GM12874 (cell line): ENCODE measurements at regions not wholly inside any gene's neighbourhood (a gene's known extent, or its start where the extent isn't known, plus 50 kb on each side); places are given as distances from the start of the nearest gene placed in this dataset.

Source experiments
- CTCF ChIP-seq: IDR thresholded peaks from 2 replicates; pipeline ENCODE4 v1.5.1; 2011; ENCODE audit warnings: low read depth, mild to moderate bottlenecking, control low read depth, low read length, moderate library complexity; ENCODE audit not compliant: insufficient read depth

- peak; percentile 52; the same call in 1 of the 2 replicates for TF ChIP-seq CTCF
These were observed 108.2 kb upstream of the GMDS start for GRCh38 chr6:2353412-2354137.

GRCh38 chr6:2351807-2352431, 106.5 kb upstream of the GMDS start:
- TF ChIP-seq CTCF = no peak

DNA sequence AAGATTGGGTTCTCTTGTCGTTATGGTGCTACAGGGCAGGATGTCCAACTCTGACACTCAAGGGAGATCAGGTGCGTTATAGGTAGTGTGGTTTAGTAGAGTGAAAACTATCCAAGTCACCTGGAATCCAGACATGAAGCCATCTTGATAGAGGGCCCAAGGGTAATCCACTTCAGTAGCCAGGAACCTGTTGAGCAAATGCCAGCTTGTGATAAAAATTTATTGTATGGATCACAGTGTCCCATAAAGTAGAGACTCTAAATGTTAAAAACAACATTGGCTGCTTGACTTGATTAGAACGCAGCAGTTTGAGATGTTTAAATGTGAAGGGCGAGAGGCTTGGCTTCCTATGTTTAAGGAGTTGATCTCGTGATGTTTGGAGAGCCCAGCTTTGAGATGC, 105.7 kb upstream of the GMDS start:
- TF ChIP-seq CTCF = no peak

GRCh38 chr6:2346078-2346477, 100.7 kb upstream of the GMDS start:
- no peak for TF ChIP-seq CTCF

- no peak for TF ChIP-seq CTCF
These were observed 99.0 kb upstream of the GMDS start for GRCh38 chr6:2344319-2344905.

GRCh38 chr6:2327591-2327990, 82.2 kb upstream of the GMDS start:
- no peak for TF ChIP-seq CTCF

- no peak for TF ChIP-seq CTCF
These were observed 79.0 kb upstream of the GMDS start for GRCh38 chr6:2324166-2324953.
